Activated naive CD4-positive, alpha-beta T cell treated with anti-CD3 and anti-CD28 coated beads, Interleukin-2, amount 10 ng/mL, durations not matched to agents 7 days and 5 days (primary cell): ENCODE measurements at regions not wholly inside any gene's neighbourhood (a gene's known extent, or its start where the extent isn't known, plus 50 kb on each side); places are given as distances from the start of the nearest gene placed in this dataset.
A peak's percentile ranks its signal among the peaks of the same experiment; 100 is the strongest.

Experiments
- CTCF ChIA-PET: fragments of 350-600 bp; sonication (Branson Sonifier 250); formaldehyde crosslinking; loops from one replicate; lab custom pipeline; 2021; ENCODE audit warnings: antibody characterized with exemption; lab: Charles Lee
- DNase-seq: peaks from one replicate; pipeline ENCODE4 v3.0.0-alpha.2; 2020
- H3K27ac Mint-ChIP-seq: one replicate; pipeline ENCODE4 v1.8.0; 2021; ENCODE audit warnings: mild to moderate bottlenecking, moderate library complexity, mixed read lengths
- H3K27me3 Mint-ChIP-seq: one replicate; pipeline ENCODE4 v1.8.0; 2021; ENCODE audit warnings: mild to moderate bottlenecking, mixed read lengths
- H3K36me3 Mint-ChIP-seq: one replicate; pipeline ENCODE4 v1.8.0; 2021; ENCODE audit warnings: mixed read lengths
- H3K4me1 Mint-ChIP-seq: one replicate; pipeline ENCODE4 v1.8.0; 2021; ENCODE audit warnings: mixed read lengths
- H3K4me3 Mint-ChIP-seq: one replicate; pipeline ENCODE4 v1.8.0; 2021; ENCODE audit warnings: mild to moderate bottlenecking, moderate library complexity, mixed read lengths
- H3K9me3 Mint-ChIP-seq: one replicate; pipeline ENCODE4 v1.8.0; 2021; ENCODE audit warnings: mixed read lengths

DNA sequence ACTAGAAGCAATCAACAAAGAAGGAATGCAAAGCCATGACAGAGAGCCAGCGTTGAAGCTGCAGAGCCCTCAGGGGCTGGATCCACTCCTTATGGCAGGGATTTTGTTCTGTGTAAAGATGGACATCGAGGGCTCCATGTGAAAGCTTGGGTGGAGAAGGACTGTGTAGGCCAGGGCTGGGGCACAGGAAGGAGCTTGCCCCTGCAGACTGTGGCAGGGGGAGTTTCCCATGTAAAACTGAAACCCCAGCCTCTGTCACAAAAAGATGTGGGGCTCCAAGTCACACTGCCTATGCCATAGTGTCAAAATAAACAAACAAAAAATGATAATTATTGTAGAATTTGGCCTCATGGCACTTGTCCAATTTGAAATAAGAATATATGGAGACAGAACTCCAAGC is 408.7 kb upstream of the HS6ST1 start:
- H3K27ac Mint-ChIP-seq, result no peak overlapping the region
- no peaks in the 10 kb centered on the region for H3K36me3 Mint-ChIP-seq
- H3K4me3 Mint-ChIP-seq, result no peak overlapping the region
- H3K9me3 Mint-ChIP-seq, result peaks cover 4% of the 10 kb centered on the region
- no peak for DNase-seq
- CTCF ChIA-PET, result interaction anchor here (1.0 kb wide), 1 partner anchor 9 kb away, joined by 4 read pairs; no protein-coding TSS in a partner anchor
- H3K27me3 Mint-ChIP-seq, result peaks cover 6% of the 10 kb centered on the region
- H3K4me1 Mint-ChIP-seq, result peaks cover 3% of the 10 kb centered on the region

DNA sequence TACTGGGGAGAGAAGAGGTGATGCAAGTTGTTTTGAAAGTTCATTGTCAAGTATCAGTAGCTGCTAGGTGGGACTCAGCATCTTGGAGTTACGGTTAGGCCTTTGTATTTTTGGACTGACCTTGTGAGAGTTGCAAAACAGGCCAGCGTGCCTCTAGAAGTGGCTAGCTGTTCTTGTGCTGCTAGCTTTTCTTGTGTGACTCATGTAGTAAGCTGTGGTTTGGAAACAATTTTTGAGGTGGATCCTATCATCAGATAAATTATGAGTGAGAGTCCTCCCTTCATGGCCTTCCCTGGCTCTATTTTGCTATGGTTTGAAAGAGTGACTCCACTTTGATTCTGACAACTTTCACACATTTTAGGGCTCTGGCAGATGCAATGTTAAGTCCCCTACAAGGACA is 409.2 kb upstream of the HS6ST1 start:
- no peak overlapping the region for H3K27ac Mint-ChIP-seq
- DNase-seq, result no peak
- no peaks in the 10 kb centered on the region for H3K36me3 Mint-ChIP-seq
- peaks cover 11% of the 10 kb centered on the region for H3K27me3 Mint-ChIP-seq
- no peak overlapping the region for H3K4me3 Mint-ChIP-seq
- peaks cover 3% of the 10 kb centered on the region for H3K4me1 Mint-ChIP-seq
- CTCF ChIA-PET, result no interaction called here
- H3K9me3 Mint-ChIP-seq, result peaks cover 4% of the 10 kb centered on the region

DNA sequence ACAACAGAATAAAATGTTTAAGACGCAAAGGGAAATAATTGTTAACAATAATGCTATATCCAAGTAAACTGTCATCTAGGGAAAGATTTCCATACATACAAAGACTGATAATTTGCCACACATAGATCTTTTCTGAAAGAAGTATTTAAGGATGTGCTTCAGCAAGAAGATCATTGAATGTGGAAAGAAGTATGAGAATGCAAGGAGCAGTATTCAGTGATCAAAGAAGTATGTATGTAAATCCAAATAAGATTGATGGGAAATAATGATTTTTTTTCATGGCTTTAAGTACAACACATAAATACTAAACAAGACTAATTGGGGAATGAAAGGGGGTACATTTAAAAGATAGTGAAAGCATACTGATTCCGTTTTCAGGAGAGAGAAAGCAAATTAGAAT is 410.4 kb upstream of the HS6ST1 start:
- Mint-ChIP-seq H3K9me3 (peaks cover 4% of the 10 kb centered on the region), H3K4me1 (peaks cover 3% of the 10 kb centered on the region), H3K27me3 (peaks cover 14% of the 10 kb centered on the region), H3K27ac (no peak overlapping the region), H3K4me3 (no peak overlapping the region), H3K36me3 (no peaks in the 10 kb centered on the region)
- DNase-seq, result no peak
- CTCF ChIA-PET, result no interaction called here

DNA sequence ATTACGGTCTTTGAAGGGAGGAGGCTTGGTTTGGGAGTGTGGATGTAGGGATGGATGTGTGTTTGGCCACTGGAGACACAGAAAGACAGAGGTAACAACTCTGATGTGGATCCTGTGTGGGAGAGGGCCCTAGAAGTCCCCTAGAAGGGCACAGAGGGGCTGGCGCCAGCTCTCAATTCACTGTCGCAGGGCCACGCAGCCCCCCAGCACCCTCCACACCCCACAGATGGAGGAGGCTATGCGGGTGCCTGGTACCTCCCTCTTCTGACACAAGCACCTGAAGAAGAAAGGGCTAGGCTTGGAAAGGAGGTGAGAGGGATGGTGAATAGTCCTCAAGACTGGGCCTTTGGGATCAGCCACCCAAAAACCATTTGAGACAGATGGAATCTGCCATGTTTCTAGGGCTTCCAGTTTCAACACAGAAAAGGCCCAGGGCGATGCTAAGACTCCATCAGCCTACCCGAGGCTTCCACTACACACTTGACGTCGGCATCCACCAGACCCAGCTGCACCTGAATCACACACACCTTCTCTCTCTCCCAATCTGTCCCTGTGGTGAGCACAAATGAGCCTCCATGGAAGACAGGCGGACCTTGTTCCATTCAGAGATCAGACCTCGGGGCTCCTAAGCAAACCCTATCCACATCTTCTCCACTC is 413.5 kb upstream of the HS6ST1 start:
- no peak for DNase-seq
- peaks cover 18% of the 10 kb centered on the region for H3K4me1 Mint-ChIP-seq
- CTCF ChIA-PET, result no interaction called here
- no peak overlapping the region for H3K4me3 Mint-ChIP-seq
- H3K27ac Mint-ChIP-seq, result no peak overlapping the region
- peaks cover 4% of the 10 kb centered on the region for H3K9me3 Mint-ChIP-seq
- peaks cover 38% of the 10 kb centered on the region for H3K27me3 Mint-ChIP-seq
- no peaks in the 10 kb centered on the region for H3K36me3 Mint-ChIP-seq

DNA sequence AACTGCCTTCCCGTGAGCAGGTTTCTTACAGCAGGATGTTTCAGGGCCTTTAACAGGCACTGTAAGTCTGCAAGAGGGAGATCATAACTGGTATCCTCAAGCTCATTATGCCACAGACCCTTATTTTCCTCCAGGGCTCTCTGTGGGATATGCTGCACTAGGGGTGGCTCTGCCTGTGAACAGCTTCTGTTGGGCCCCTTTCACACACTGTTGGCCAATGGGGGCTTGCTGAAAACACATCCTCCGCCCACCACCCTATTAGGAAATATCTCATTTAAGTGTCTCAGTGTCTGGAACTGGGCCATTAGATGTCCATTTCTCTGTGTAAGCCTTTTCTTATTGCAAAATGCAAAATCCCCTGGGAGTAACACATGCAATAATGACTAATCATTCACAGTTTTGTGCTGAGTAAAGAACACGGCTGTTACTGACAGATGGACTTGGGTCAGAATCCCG is 414.3 kb upstream of the HS6ST1 start:
- no peak for DNase-seq
- Mint-ChIP-seq H3K36me3 (no peaks in the 10 kb centered on the region), H3K27me3 (peaks cover 38% of the 10 kb centered on the region), H3K27ac (no peak overlapping the region), H3K9me3 (peaks cover 4% of the 10 kb centered on the region), H3K4me3 (no peak overlapping the region), H3K4me1 (peaks cover 15% of the 10 kb centered on the region)
- CTCF ChIA-PET, result no interaction called here

DNA sequence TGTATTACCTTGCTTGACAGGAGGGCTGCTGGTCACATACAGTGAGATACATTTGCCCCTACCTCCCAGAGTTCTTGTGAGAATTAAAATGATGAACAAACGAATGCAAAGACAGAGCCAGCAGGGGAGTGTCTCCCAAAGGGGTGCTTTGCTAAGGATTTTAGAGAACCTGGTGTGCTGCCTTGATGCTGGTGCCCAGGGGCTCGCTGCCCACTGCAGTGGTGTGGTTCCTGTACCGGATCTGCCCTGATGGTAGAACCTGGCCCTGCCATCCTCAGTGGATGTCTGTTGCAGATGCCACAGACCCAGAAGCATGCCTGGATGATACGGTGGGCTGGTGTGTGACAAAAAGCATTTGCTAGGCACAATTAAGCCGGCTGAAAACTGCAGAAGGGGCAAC is 414.8 kb upstream of the HS6ST1 start:
- Mint-ChIP-seq H3K4me1 (peaks cover 15% of the 10 kb centered on the region), H3K36me3 (no peaks in the 10 kb centered on the region), H3K27me3 (peaks cover 41% of the 10 kb centered on the region), H3K27ac (no peak overlapping the region), H3K9me3 (peaks cover 4% of the 10 kb centered on the region), H3K4me3 (no peak overlapping the region)
- no peak for DNase-seq
- CTCF ChIA-PET, result no interaction called here

DNA sequence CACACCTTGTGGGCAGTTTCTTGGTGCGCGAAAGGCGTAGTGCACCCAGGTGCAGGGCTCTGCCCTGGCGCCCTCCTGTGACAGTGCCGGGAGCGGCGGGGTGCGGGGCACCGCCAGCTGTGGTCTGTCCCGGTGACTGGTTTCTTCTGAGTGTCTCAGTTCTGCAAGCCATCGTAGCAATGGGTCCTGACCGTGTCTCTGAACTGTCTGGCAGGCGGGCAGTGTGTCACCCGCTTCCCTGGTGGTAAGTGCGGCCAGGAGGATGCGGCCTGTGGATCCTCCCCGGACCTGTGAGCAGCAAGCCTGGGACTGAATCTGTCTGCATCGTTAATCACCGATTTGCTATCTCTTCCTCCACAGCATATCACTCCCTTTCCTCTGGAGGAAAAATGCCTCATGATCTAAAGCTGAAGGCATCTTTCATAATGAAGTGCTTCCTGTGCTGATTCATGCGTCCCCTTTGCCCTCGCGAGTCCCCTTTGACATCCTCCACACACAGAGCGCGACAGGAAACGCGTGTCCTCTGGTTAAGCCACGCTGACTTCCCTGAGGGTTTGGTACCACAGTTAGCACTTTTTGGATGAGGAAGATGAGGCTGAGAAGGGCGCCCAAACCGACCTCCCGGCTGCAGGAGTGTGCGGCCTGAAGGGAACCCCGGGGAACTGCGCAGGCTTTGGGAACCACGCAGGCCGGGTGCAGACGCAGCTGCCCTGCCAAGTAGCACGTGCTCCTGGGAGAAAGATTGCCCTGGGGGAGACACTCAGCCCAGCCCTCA is 416.0 kb upstream of the HS6ST1 start:
- DNase-seq, result peak; percentile 44
- no peak overlapping the region for H3K4me3 Mint-ChIP-seq
- no peaks in the 10 kb centered on the region for H3K9me3 Mint-ChIP-seq
- H3K36me3 Mint-ChIP-seq, result no peaks in the 10 kb centered on the region
- CTCF ChIA-PET, result no interaction called here
- no peak overlapping the region for H3K27ac Mint-ChIP-seq
- H3K4me1 Mint-ChIP-seq, result peaks cover 15% of the 10 kb centered on the region
- H3K27me3 Mint-ChIP-seq, result peaks cover 41% of the 10 kb centered on the region

DNA sequence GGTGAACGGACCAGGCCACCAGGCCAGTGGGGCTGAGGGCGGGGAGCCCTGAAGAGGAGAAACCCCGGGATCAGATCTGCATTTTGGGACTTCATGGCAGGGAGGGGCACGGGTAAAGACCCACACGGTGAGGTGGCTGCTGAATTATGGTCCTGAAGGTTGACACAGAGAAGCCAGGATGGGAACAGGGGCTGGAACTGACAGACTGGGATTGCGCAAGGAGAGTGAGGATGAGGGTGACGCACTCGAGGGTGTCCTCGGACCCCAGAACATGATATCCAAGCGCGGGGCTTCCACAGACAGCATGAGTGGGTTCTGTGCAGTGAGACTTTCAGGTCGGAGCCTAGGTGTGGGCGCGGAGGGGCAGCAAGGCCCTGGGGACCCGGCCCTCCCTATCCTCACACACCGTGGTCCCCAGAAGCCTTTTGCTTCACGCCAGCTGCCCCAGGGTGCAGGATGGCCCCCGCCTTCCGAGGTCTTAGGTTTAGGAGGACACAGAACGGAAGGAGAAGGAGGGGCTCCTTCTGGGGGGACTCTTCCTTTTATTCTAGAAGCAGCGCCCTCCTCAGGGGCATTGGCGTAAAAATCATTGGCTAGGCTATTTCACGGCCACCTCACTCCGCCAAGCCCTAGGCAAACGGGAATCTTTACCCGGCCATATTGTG is 416.8 kb upstream of the HS6ST1 start:
- Mint-ChIP-seq H3K27me3 (peaks cover 41% of the 10 kb centered on the region), H3K27ac (peak overlapping the region; percentile 71), H3K4me1 (peaks cover 15% of the 10 kb centered on the region), H3K36me3 (no peaks in the 10 kb centered on the region), H3K4me3 (no peak overlapping the region), H3K9me3 (no peaks in the 10 kb centered on the region)
- CTCF ChIA-PET, result interaction anchor here (1.3 kb wide), 1 partner anchor 13 kb away, joined by 4 read pairs; no protein-coding TSS in a partner anchor
- no peak for DNase-seq

DNA sequence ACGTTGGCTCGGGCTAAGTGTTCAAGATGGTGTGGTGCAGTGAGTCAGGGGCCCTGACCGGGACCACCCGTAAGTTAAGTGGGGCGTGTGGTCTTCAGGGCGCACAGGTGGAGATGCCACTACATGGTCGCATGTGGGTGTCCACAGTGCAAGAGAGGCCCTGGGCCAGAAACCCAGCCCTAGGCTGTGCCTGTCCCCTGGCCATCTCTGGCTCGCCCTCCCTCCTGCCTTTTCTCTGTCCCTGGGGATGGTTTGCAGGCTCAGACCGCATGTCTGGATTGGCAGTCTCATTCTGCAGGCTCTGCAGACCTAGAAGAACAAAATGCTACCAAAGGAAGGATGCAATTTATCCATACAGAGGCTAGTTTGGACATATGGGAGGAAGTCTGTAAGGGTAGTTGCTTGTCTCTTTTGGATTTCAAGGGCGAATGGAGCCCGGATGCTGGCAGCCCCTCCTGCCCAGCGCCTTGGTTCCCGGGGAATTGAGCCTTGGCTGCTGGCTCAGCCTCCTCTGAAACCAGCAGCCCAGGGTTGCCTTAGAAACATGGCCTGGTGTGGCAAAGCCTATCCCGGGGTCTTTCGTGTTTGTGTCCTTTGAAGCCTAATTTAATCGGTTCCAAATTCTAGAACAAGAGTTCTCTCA is 417.5 kb upstream of the HS6ST1 start:
- H3K27me3 Mint-ChIP-seq, result peaks cover 41% of the 10 kb centered on the region
- DNase-seq, result no peak
- H3K9me3 Mint-ChIP-seq, result no peaks in the 10 kb centered on the region
- CTCF ChIA-PET, result interaction anchor here (0.7 to 1.3 kb wide), 9 partner anchors 9 to 561 kb away, joined by 3 to 5 read pairs (median 3); no protein-coding TSS in a partner anchor
- no peak overlapping the region for H3K4me3 Mint-ChIP-seq
- H3K27ac Mint-ChIP-seq, result no peak overlapping the region
- no peaks in the 10 kb centered on the region for H3K36me3 Mint-ChIP-seq
- H3K4me1 Mint-ChIP-seq, result peaks cover 15% of the 10 kb centered on the region

DNA sequence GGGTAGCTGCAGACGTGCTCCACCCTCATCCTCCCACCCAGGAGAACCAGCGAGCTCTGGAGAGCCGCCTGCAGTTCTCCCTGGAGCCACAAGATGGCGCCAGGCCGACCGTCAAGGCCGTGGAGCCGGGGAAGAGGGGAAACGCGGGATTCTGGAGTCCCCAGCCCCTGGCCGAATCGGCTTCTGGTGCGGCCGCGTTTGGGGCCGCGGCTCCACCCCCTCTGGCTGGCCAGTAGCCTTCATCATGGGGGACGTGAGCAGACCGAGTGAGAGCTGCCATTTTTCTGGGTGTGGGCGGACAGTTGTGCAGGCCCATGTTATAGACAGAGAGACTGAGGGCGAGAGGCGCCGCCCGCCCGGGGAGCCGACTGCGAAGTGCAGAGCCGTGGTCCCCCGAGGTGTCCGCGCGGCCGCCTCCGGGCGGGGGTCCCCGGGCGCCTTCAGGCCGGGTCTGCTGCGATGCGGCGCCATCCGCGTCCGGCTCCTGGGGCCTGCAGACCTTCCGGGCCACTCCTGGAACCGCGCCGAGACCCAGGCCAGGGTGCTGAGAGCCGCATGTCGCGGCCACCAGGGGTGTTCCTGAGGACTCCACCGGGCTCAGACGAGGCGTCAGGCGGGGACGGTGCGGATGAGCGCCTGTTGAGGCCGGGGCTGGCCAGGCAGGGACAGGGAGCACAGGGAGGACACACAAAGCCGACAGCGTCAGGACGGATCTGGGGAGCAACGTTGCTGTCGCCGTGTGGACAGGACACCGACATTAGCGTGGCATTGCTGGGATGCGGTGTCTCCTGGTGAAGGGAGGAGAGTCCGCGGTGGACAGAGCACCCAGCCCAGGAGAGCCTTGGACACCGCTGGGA is 418.2 kb upstream of the HS6ST1 start:
- Mint-ChIP-seq H3K4me3 (no peak overlapping the region), H3K36me3 (no peaks in the 10 kb centered on the region), H3K9me3 (no peaks in the 10 kb centered on the region), H3K27me3 (peaks cover 38% of the 10 kb centered on the region), H3K27ac (no peak overlapping the region), H3K4me1 (peaks cover 15% of the 10 kb centered on the region)
- DNase-seq, result peak; percentile 70
- CTCF ChIA-PET, result interaction anchor here (0.7 to 1.3 kb wide), 10 partner anchors 8 to 560 kb away, joined by 3 to 5 read pairs (median 3); no protein-coding TSS in a partner anchor

DNA sequence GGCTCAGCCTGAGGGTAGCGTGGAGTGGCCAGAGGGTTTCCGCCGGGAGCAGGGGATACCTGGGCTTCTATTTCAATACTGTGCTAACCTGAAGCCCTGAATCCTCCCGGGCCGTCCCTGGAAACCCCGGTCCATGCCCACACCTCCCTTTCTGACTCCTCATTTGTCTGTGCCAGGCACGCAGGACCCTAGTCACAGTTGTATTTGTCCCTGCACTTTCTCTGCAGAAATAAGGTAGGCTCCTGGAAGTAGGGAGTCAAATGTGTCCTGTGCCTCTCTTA is 418.8 kb upstream of the HS6ST1 start:
- no peaks in the 10 kb centered on the region for H3K9me3 Mint-ChIP-seq

DNA sequence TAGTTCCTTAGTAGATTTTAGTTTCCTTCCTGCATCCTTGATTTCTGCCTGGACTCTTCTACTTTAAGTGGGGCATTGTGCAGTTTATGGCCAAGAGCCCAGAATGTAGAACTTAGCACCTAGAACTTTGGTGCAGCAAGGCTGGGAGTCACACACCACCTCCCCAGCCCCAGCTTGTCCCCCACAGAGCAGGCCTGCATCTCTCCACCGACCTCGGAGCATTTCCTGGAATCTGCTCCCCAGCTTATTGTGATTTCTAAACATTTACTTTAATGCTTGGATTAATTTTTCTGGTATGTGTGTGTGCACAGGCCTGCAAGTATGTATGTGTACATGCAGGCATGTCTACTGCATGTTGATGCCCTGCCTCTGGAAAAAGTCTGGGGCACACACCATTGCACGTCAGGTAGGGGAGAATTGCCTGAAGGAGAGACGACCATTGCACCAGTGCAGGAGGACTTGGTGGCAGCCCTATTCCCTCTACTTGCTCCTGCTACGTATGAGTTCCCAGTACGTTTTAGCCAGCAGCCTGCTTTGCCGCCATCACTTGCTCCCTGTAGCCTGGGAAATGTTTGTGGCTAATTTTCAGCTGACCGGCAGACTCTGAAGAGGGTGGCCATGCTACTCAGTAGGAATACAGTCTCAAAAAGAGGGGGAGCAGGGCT is 419.9 kb upstream of the HS6ST1 start:
- Mint-ChIP-seq H3K27me3 (peaks cover 30% of the 10 kb centered on the region), H3K9me3 (no peaks in the 10 kb centered on the region), H3K4me1 (peaks cover 15% of the 10 kb centered on the region), H3K36me3 (no peaks in the 10 kb centered on the region), H3K4me3 (no peak overlapping the region), H3K27ac (no peak overlapping the region)
- no peak for DNase-seq
- CTCF ChIA-PET, result interaction anchor here (1.0 kb wide), 1 partner anchor 10 kb away, joined by 4 read pairs; no protein-coding TSS in a partner anchor

More for the DNA sequence above, 418.8 kb upstream of the HS6ST1 start:
- H3K4me1 Mint-ChIP-seq, result peaks cover 15% of the 10 kb centered on the region
- CTCF ChIA-PET, result interaction anchor here (1.0 kb wide), 1 partner anchor 11 kb away, joined by 4 read pairs; no protein-coding TSS in a partner anchor
- H3K36me3 Mint-ChIP-seq, result no peaks in the 10 kb centered on the region
- H3K27ac Mint-ChIP-seq, result no peak overlapping the region
- no peak overlapping the region for H3K4me3 Mint-ChIP-seq
- H3K27me3 Mint-ChIP-seq, result peaks cover 34% of the 10 kb centered on the region
- no peak for DNase-seq

DNA sequence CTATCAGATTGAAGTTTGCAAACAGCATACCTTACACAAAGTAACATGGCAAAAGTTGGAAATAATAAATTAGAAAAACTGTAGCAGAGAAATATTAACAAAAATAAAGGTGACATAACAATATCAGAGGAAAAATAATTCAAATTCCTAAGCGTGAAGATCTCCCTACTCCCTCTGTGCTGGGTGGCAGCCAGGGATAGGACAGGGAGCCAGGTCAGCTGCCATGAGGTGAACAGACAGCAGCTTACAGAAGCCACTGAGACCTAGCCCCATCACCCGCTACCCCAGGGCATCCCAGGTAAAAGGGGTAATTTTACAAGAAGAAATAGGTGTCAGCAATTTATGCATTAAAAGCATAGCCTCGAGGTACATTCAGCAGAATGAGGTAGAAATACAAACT is 423.8 kb upstream of the HS6ST1 start:
- DNase-seq, result no peak
- Mint-ChIP-seq H3K4me3 (no peak overlapping the region), H3K36me3 (no peaks in the 10 kb centered on the region), H3K9me3 (no peaks in the 10 kb centered on the region), H3K27me3 (peaks cover 3% of the 10 kb centered on the region), H3K27ac (no peak overlapping the region), H3K4me1 (no peaks in the 10 kb centered on the region)
- CTCF ChIA-PET, result no interaction called here
